OCI-LY3 (cell line): ENCODE measurements at regions not wholly inside any gene's neighbourhood (a gene's known extent, or its start where the extent isn't known, plus 50 kb on each side); places are given as distances from the start of the nearest gene placed in this dataset.

ENCODE experiments used
- EZH2phosphoT487 ChIP-seq: fragments of 200-600 bp; shearing (Covaris generic); IDR thresholded peaks from 2 replicates; pipeline ENCODE4 v1.6.1; 2018; ENCODE audit warnings: antibody characterized with exemption, mixed run types, low read depth
- TF ChIP-seq, protein P1 (sequence below): fragments of 200-600, 300-600 bp; sonication (generic); IDR thresholded peaks from 2 replicates; pipeline ENCODE4 v1.5.1; 2014; ENCODE audit warnings: antibody characterized with exemption, low read length, low read depth

DNA sequence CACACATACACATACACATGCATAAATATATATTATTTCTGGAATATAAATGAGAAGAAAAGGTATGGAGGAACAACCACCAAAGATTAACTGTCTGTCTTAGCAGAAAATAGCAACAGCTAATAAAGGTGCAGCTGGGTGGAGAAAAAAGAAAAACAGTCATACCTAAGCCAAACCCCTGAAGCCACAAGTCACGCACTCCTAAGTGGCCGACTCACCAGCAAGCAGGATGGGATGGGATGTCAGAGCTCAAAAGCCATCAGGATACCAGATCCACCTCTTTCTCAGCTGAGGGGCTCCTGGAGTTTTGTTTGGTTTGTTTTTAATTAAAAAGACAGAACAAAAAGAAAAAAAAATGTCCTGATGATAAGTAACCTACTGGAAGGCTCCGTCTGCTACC is 64.7 kb upstream of the HIVEP3 start:
- TF ChIP-seq, protein P1, sequence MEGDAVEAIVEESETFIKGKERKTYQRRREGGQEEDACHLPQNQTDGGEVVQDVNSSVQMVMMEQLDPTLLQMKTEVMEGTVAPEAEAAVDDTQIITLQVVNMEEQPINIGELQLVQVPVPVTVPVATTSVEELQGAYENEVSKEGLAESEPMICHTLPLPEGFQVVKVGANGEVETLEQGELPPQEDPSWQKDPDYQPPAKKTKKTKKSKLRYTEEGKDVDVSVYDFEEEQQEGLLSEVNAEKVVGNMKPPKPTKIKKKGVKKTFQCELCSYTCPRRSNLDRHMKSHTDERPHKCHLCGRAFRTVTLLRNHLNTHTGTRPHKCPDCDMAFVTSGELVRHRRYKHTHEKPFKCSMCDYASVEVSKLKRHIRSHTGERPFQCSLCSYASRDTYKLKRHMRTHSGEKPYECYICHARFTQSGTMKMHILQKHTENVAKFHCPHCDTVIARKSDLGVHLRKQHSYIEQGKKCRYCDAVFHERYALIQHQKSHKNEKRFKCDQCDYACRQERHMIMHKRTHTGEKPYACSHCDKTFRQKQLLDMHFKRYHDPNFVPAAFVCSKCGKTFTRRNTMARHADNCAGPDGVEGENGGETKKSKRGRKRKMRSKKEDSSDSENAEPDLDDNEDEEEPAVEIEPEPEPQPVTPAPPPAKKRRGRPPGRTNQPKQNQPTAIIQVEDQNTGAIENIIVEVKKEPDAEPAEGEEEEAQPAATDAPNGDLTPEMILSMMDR: no peak
- no peak for TF ChIP-seq EZH2phosphoT487
